ENCODE measurements at regions not wholly inside any gene's neighbourhood (a gene's known extent, or its start where the extent isn't known, plus 50 kb on each side); places are given as distances from the start of the nearest gene placed in this dataset.

DNA sequence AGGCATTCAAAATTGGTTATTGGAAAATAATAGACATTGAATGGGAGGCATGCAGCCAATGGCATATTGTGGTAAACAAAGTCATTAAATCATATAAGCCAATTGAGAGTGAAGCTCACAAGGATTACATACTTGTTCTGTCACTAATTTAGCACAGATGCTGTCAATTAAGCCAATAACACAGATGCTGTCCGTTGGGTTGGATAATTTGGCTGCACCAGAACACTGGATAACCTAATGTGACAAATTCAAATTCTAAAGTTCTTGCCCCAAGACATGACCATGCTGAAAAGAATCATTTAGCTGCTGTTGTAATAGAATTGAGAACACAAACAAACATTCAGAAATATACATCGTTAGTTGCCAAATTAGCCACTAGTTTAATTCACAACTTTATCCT, 1796.4 kb downstream of the EFNA5 start:
- POLR2A ChIA-PET: no interaction called here
- WGBS (ENCODE audit: low lambda C conversion rate): 64% methylated on average over 2 of the region's 2 CpGs
- Histone ChIP-seq H2AFZ (ENCODE audit: low read depth) (no peak overlapping the region), H3K36me3 (replicated peaks in 1 of 2; ENCODE audit: control insufficient read depth in 1 of 2, insufficient read depth in 2 of 2, low read length in 1 of 2) (no peaks in the 10 kb centered on the region), H3K4me2 (no peak overlapping the region), H3K4me3 (ENCODE audit: low read depth in 2 of 2, low read length in 1 of 2) (no peak overlapping the region), H3K27me3 (ENCODE audit: insufficient read depth) (no peaks in the 10 kb centered on the region), H3F3A (replicated peaks; ENCODE audit: insufficient read depth) (no peaks in the 10 kb centered on the region), H3K4me1 (ENCODE audit: control insufficient read depth in 1 of 2, insufficient read depth in 2 of 2, low read depth in 1 of 2, low read length in 1 of 2) (no peaks in the 10 kb centered on the region; a peak in 1 of 4 replicates), H3K9ac (no peak overlapping the region), H4K20me1 (ENCODE audit: insufficient read depth) (no peaks in the 10 kb centered on the region), H3K79me2 (ENCODE audit: insufficient read depth) (no peaks in the 10 kb centered on the region), H3K9me2 (no peaks in the 10 kb centered on the region), H3K9me3 (no peaks in the 10 kb centered on the region), H3K27ac (ENCODE audit: low read depth in 2 of 2, low read length in 1 of 2) (no peak overlapping the region)
- no peak for DNase-seq
- TF ChIP-seq TAF1 (IDR thresholded peaks at IDR 0.05; ENCODE audit: borderline replicate concordance, low read depth, low read length): no peak
- no peak for TF ChIP-seq RCOR1 (IDR thresholded peaks at IDR 0.05; ENCODE audit: low read length)
- TF ChIP-seq CHD2 (IDR thresholded peaks at IDR 0.05; ENCODE audit: low read length, partially characterized antibody): no peak
- TF ChIP-seq, protein P1, sequence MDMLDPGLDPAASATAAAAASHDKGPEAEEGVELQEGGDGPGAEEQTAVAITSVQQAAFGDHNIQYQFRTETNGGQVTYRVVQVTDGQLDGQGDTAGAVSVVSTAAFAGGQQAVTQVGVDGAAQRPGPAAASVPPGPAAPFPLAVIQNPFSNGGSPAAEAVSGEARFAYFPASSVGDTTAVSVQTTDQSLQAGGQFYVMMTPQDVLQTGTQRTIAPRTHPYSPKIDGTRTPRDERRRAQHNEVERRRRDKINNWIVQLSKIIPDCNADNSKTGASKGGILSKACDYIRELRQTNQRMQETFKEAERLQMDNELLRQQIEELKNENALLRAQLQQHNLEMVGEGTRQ (IDR thresholded peaks at IDR 0.05; ENCODE audit: borderline replicate concordance, low read depth, low read length): no peak
- TF ChIP-seq EP300 (IDR thresholded peaks at IDR 0.05; ENCODE audit: borderline replicate concordance in 1 of 2, low read depth in 1 of 2, low read length in 1 of 2): no peak
- TF ChIP-seq NFIC (IDR thresholded peaks at IDR 0.05; ENCODE audit: borderline replicate concordance): no peak
- no peak for TF ChIP-seq GATA2 (CRISPR knock-in tag; IDR thresholded peaks at IDR 0.05)
- TF ChIP-seq FOXM1 (IDR thresholded peaks at IDR 0.05; ENCODE audit: low read depth): no peak
- TF ChIP-seq JUND (IDR thresholded peaks at IDR 0.05): no peak
- TF ChIP-seq SIN3A (IDR thresholded peaks at IDR 0.05; ENCODE audit: borderline replicate concordance, low read depth, low read length): no peak
- TF ChIP-seq, protein P2, sequence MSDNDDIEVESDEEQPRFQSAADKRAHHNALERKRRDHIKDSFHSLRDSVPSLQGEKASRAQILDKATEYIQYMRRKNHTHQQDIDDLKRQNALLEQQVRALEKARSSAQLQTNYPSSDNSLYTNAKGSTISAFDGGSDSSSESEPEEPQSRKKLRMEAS (IDR thresholded peaks at IDR 0.05; ENCODE audit: low read depth): no peak
- TF ChIP-seq RFX5 (IDR thresholded peaks at IDR 0.05; ENCODE audit: low read length): no peak
- no peak for TF ChIP-seq RAD21 (IDR thresholded peaks at IDR 0.05; ENCODE audit: low read length)
- TF ChIP-seq, protein P3, sequence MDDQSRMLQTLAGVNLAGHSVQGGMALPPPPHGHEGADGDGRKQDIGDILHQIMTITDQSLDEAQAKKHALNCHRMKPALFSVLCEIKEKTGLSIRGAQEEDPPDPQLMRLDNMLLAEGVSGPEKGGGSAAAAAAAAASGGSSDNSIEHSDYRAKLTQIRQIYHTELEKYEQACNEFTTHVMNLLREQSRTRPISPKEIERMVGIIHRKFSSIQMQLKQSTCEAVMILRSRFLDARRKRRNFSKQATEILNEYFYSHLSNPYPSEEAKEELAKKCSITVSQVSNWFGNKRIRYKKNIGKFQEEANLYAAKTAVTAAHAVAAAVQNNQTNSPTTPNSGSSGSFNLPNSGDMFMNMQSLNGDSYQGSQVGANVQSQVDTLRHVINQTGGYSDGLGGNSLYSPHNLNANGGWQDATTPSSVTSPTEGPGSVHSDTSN (IDR thresholded peaks at IDR 0.05): no peak
- TF ChIP-seq MEF2A (IDR thresholded peaks at IDR 0.05; ENCODE audit: borderline replicate concordance, low read depth): no peak
- TF ChIP-seq MXI1 (IDR thresholded peaks at IDR 0.05; ENCODE audit: low read depth, low read length): no peak
- CTCF ChIA-PET: interaction anchor here (0.6 kb wide), 1 partner anchor 738 kb away, joined by 3 read pairs; no protein-coding TSS in a partner anchor

DNA sequence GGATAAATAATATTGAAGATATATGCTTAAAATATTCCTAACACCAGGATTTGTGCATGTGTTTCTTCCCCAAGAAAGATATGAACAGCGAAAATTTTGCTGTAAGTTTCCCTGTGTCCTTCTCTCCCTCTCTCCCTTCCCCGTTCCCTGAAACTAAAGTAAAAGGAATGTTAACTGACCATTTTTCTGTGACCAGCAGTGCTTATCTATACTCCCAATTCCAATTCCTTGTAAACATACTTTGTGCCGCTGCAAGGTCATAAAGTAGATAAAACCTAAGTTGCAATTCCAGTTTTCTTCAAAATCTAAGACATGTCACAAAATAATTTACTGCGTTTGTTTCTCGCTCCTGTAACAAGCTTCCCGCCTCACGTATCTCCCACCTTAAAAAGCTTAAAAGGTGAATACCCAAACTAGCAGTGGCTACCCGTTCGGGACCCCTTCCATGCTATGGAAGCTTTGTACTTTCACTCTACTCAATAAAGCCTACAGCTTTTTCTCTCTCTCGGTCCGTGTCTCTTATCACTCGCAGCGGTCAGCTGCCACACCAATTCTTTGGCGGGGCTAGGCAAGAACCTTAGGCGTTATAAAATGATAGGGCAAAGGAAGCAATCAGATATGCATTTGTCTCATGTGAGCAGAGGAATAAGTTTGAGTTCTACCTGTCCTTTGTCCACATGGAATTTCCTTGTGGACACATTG, 1798.0 kb downstream of the EFNA5 start:
- Histone ChIP-seq H3K9me3 (no peaks in the 10 kb centered on the region), H3K9ac (no peak overlapping the region), H3K4me2 (no peak overlapping the region), H3F3A (replicated peaks; ENCODE audit: insufficient read depth) (no peaks in the 10 kb centered on the region), H3K27me3 (ENCODE audit: insufficient read depth) (no peaks in the 10 kb centered on the region), H3K4me1 (ENCODE audit: control insufficient read depth in 1 of 2, insufficient read depth in 2 of 2, low read depth in 1 of 2, low read length in 1 of 2) (no peaks in the 10 kb centered on the region), H2AFZ (ENCODE audit: low read depth) (no peak overlapping the region), H3K4me3 (ENCODE audit: low read depth in 2 of 2, low read length in 1 of 2) (no peak overlapping the region), H4K20me1 (ENCODE audit: insufficient read depth) (no peaks in the 10 kb centered on the region), H3K27ac (ENCODE audit: low read depth in 2 of 2, low read length in 1 of 2) (no peak overlapping the region), H3K79me2 (ENCODE audit: insufficient read depth) (no peaks in the 10 kb centered on the region), H3K36me3 (replicated peaks in 1 of 2; ENCODE audit: control insufficient read depth in 1 of 2, insufficient read depth in 2 of 2, low read length in 1 of 2) (no peaks in the 10 kb centered on the region), H3K9me2 (no peaks in the 10 kb centered on the region)
- TF ChIP-seq RAD21 (IDR thresholded peaks at IDR 0.05; ENCODE audit: low read length): no peak
- TF ChIP-seq, protein P4, sequence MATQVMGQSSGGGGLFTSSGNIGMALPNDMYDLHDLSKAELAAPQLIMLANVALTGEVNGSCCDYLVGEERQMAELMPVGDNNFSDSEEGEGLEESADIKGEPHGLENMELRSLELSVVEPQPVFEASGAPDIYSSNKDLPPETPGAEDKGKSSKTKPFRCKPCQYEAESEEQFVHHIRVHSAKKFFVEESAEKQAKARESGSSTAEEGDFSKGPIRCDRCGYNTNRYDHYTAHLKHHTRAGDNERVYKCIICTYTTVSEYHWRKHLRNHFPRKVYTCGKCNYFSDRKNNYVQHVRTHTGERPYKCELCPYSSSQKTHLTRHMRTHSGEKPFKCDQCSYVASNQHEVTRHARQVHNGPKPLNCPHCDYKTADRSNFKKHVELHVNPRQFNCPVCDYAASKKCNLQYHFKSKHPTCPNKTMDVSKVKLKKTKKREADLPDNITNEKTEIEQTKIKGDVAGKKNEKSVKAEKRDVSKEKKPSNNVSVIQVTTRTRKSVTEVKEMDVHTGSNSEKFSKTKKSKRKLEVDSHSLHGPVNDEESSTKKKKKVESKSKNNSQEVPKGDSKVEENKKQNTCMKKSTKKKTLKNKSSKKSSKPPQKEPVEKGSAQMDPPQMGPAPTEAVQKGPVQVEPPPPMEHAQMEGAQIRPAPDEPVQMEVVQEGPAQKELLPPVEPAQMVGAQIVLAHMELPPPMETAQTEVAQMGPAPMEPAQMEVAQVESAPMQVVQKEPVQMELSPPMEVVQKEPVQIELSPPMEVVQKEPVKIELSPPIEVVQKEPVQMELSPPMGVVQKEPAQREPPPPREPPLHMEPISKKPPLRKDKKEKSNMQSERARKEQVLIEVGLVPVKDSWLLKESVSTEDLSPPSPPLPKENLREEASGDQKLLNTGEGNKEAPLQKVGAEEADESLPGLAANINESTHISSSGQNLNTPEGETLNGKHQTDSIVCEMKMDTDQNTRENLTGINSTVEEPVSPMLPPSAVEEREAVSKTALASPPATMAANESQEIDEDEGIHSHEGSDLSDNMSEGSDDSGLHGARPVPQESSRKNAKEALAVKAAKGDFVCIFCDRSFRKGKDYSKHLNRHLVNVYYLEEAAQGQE (IDR thresholded peaks at IDR 0.05; ENCODE audit: low read depth, low read length): no peak
- TF ChIP-seq RFX5 (IDR thresholded peaks at IDR 0.05; ENCODE audit: low read length): no peak
- TF ChIP-seq RXRA (IDR thresholded peaks at IDR 0.05; ENCODE audit: borderline replicate concordance, low read depth): no peak
- TF ChIP-seq, protein P2 (IDR thresholded peaks at IDR 0.05; ENCODE audit: low read depth): no peak
- TF ChIP-seq MEF2A (IDR thresholded peaks at IDR 0.05; ENCODE audit: borderline replicate concordance, low read depth): no peak
- no peak for TF ChIP-seq FOXJ3 (CRISPR knock-in tag; IDR thresholded peaks at IDR 0.05)
- TF ChIP-seq, protein P3 (IDR thresholded peaks at IDR 0.05): no peak
- TF ChIP-seq SMC3 (IDR thresholded peaks at IDR 0.05; ENCODE audit: low read depth, low read length): no peak
- TF ChIP-seq GATA2 (CRISPR knock-in tag; IDR thresholded peaks at IDR 0.05): no peak
- CTCF ChIA-PET: no interaction called here
- 92% methylated on average over 15 of the region's 15 CpGs for WGBS (ENCODE audit: low lambda C conversion rate)
- POLR2A ChIA-PET: no interaction called here
- DNase-seq: no peak
